MM.1S (cell line): ENCODE measurements at regions not wholly inside any gene's neighbourhood (a gene's known extent, or its start where the extent isn't known, plus 50 kb on each side); places are given as distances from the start of the nearest gene placed in this dataset.

Experiments
- DNase-seq: peaks from one replicate; pipeline ENCODE4 v3.0.0-alpha.2; 2015
- H2AFZ ChIP-seq: fragments of 300-600 bp; sonication (generic); 2 replicates; pipeline ENCODE4 v1.6.0; 2016; ENCODE audit warnings: antibody characterized with exemption, low read length
- H3F3A ChIP-seq: fragments of 300-600 bp; sonication (generic); 2 replicates; pipeline ENCODE4 v1.6.1; 2016; ENCODE audit warnings: mild to moderate bottlenecking, antibody characterized with exemption, low read length, moderate library complexity, mixed read lengths; ENCODE audit not compliant: insufficient read depth
- H3K27ac ChIP-seq: fragments of 300-600 bp; sonication (generic); 2 replicates; pipeline ENCODE4 v1.5.1; 2016; ENCODE audit warnings: mild to moderate bottlenecking, low read length
- H3K27me3 ChIP-seq: fragments of 300-600 bp; sonication (generic); replicated peaks from 2 replicates; pipeline ENCODE4 v1.6.0; 2016; ENCODE audit warnings: low read length; ENCODE audit not compliant: insufficient read depth
- H3K36me3 ChIP-seq: fragments of 300-600 bp; sonication (generic); replicated peaks from 2 replicates; pipeline ENCODE4 v1.6.1; 2016; ENCODE audit warnings: mild to moderate bottlenecking, low read length, mixed read lengths; ENCODE audit not compliant: insufficient read depth
- H3K4me1 ChIP-seq: fragments of 300-600 bp; sonication (generic); 2 replicates; pipeline ENCODE4 v1.6.1; 2016; ENCODE audit warnings: low read length, mixed read lengths
- H3K4me2 ChIP-seq: fragments of 300-600 bp; sonication (generic); 2 replicates; pipeline ENCODE4 v1.6.0; 2016; ENCODE audit warnings: low read depth, low read length
- H3K4me3 ChIP-seq: fragments of 300-600 bp; sonication (generic); 2 replicates; pipeline ENCODE4 v1.5.1; 2016; ENCODE audit warnings: low read length, mixed read lengths
- H3K79me2 ChIP-seq: fragments of 300-600 bp; sonication (generic); 2 replicates; pipeline ENCODE4 v1.6.1; 2016; ENCODE audit warnings: mixed run types, low read length, mixed read lengths
- H3K9ac ChIP-seq: fragments of 300-600 bp; sonication (generic); 2 replicates; pipeline ENCODE4 v1.6.1; 2016; ENCODE audit warnings: low read length, mixed read lengths
- H3K9me2 ChIP-seq: fragments of 300-600 bp; sonication (generic); replicated peaks from 2 replicates; pipeline ENCODE4 v1.6.1; 2016; ENCODE audit warnings: mild to moderate bottlenecking, low read length, mixed read lengths; ENCODE audit not compliant: insufficient read depth
- H3K9me3 ChIP-seq: fragments of 300-600 bp; sonication (generic); replicated peaks from 2 replicates; pipeline ENCODE4 v1.6.1; 2016; ENCODE audit warnings: mild to moderate bottlenecking, low read length, mixed read lengths; ENCODE audit not compliant: insufficient read depth
- H4K20me1 ChIP-seq: fragments of 300-600 bp; sonication (generic); 2 replicates; pipeline ENCODE4 v1.6.1; 2016; ENCODE audit warnings: mild to moderate bottlenecking, low read length, moderate library complexity, mixed read lengths; ENCODE audit not compliant: insufficient read depth
- EZH2 ChIP-seq: fragments of 300-600 bp; sonication (generic); optimal IDR thresholded peaks from 2 replicates; pipeline ENCODE3; 2017; ENCODE audit warnings: low read depth, mild to moderate bottlenecking, antibody characterized with exemption, low read length, mixed read lengths
- EZH2phosphoT487 ChIP-seq: fragments of 300-600 bp; sonication (generic); IDR thresholded peaks from 2 replicates; pipeline ENCODE4 v1.6.1; 2018; ENCODE audit warnings: antibody characterized with exemption, low read length
- TF ChIP-seq, protein P1 (sequence below): fragments of 300-600 bp; sonication (generic); IDR thresholded peaks from 2 replicates; pipeline ENCODE4 v1.5.1; 2016; ENCODE audit warnings: antibody characterized with exemption, low read length, mixed read lengths

GRCh38 chr10:57023626-57024025, 662.6 kb upstream of the ZWINT start:
- Histone ChIP-seq H3K27ac (no peak overlapping the region), H3K27me3 (no peaks in the 10 kb centered on the region), H3K9me2 (no peaks in the 10 kb centered on the region), H3K4me3 (no peak overlapping the region), H3K9me3 (no peaks in the 10 kb centered on the region), H3K36me3 (no peaks in the 10 kb centered on the region), H3K79me2 (no peaks in the 10 kb centered on the region), H3K9ac (no peak overlapping the region), H4K20me1 (no peaks in the 10 kb centered on the region), H2AFZ (no peak overlapping the region), H3K4me1 (no peaks in the 10 kb centered on the region), H3K4me2 (no peak overlapping the region), H3F3A (no peaks in the 10 kb centered on the region)
- TF ChIP-seq EZH2 = no peak
- DNase-seq = no peak

- H3K27ac ChIP-seq = no peak overlapping the region
- H3K9ac ChIP-seq = no peak overlapping the region
Observed at GRCh38 chr10:57018452-57018851, 657.4 kb upstream of the ZWINT start.

DNA sequence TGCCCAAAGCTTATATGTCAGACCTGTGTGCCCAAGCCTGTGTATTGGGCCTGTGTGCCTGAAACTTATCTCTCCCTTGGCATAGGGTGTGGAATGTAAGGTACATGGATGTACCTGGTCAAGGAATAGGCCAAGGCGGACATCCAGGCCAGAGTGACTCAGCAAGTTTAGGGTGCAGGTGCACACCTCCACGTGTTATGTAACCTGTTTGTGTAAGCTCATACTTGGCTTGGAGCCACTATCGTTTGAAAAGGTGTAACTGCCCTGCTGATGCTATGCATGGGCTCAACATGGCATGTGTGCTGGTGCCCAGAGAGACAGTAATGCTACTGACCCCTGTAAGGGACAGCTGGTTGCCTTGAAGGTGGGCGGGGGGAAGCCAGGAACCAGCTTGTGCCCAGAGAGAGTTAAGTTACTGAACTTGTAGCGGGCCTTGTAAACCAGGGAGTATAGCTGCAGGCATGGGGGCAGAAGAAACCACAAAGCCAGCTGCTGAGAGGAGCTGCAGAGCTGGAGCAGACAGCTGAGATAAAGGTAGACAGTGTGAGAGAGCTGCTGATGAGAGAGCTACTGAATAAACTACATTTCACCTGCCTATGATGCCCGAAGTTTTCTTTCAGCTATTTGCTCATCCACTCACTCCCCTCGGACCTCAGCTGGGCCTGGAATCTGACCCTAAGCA, 656.4 kb upstream of the ZWINT start:
- Histone ChIP-seq H3K9me2 (no peaks in the 10 kb centered on the region), H2AFZ (no peak overlapping the region), H3K36me3 (no peaks in the 10 kb centered on the region), H3F3A (no peaks in the 10 kb centered on the region), H3K4me2 (no peak overlapping the region), H3K4me3 (no peak overlapping the region), H3K27ac (no peak overlapping the region), H3K9me3 (no peaks in the 10 kb centered on the region), H3K4me1 (no peaks in the 10 kb centered on the region), H4K20me1 (no peaks in the 10 kb centered on the region), H3K79me2 (no peaks in the 10 kb centered on the region), H3K9ac (no peak overlapping the region), H3K27me3 (no peaks in the 10 kb centered on the region)
- DNase-seq = no peak
- TF ChIP-seq, protein P1, sequence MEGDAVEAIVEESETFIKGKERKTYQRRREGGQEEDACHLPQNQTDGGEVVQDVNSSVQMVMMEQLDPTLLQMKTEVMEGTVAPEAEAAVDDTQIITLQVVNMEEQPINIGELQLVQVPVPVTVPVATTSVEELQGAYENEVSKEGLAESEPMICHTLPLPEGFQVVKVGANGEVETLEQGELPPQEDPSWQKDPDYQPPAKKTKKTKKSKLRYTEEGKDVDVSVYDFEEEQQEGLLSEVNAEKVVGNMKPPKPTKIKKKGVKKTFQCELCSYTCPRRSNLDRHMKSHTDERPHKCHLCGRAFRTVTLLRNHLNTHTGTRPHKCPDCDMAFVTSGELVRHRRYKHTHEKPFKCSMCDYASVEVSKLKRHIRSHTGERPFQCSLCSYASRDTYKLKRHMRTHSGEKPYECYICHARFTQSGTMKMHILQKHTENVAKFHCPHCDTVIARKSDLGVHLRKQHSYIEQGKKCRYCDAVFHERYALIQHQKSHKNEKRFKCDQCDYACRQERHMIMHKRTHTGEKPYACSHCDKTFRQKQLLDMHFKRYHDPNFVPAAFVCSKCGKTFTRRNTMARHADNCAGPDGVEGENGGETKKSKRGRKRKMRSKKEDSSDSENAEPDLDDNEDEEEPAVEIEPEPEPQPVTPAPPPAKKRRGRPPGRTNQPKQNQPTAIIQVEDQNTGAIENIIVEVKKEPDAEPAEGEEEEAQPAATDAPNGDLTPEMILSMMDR = no peak
- TF ChIP-seq EZH2 (no peak), EZH2phosphoT487 (no peak)

More at GRCh38 chr10:57018452-57018851, 657.4 kb upstream of the ZWINT start:
- H3K79me2 ChIP-seq = no peaks in the 10 kb centered on the region
- no peaks in the 10 kb centered on the region for H3K9me2 ChIP-seq
- H3F3A ChIP-seq = no peaks in the 10 kb centered on the region
- TF ChIP-seq, protein P1 = no peak
- no peak for TF ChIP-seq EZH2
- TF ChIP-seq EZH2phosphoT487 = no peak
- H3K9me3 ChIP-seq = no peaks in the 10 kb centered on the region
- no peaks in the 10 kb centered on the region for H3K4me1 ChIP-seq
- H3K36me3 ChIP-seq = no peaks in the 10 kb centered on the region
- no peaks in the 10 kb centered on the region for H3K27me3 ChIP-seq
- no peaks in the 10 kb centered on the region for H4K20me1 ChIP-seq
- H3K4me3 ChIP-seq = no peak overlapping the region
- H2AFZ ChIP-seq = no peak overlapping the region
- no peak for DNase-seq
- H3K4me2 ChIP-seq = no peak overlapping the region

DNA sequence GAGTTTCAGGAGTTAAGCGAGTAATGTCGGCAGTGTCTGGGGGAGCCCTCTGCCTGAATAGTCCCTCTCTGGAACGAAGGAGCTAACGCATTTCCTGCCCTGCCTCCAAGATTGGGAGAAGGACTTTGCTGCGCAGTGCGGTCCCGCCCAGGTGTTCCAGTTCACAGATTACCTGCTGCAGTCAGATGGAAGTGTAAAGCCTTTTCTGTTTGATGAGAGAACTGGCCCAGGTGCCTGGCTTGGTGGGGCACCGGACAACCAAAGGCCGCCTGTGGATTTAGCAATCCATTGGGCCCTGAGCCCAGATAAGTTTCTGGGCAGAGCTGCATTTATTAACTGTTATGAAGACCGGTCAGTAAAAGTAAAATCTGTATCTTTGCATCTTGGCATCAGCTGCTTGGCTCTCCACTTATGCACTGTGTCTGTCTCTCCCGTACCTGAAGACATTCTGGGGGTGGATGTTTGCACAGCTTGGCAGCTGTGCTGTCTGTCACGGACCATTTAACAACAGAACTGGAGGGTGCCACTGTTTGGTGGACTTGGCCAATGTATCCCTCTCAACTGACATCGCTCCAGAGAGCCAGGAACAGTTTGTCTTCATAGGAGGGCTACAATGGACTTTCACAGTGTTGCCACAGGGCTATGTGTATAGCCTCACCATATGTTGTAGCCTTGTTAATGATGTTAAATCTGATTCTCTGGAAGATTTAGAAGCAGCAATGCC, 654.7 kb upstream of the ZWINT start:
- H3K27ac ChIP-seq = no peak overlapping the region

More for the DNA sequence above, 654.7 kb upstream of the ZWINT start:
- Histone ChIP-seq H3K9me3 (no peaks in the 10 kb centered on the region), H3K27me3 (no peaks in the 10 kb centered on the region), H3K9ac (no peak overlapping the region), H3K4me3 (no peak overlapping the region), H3K4me2 (no peak overlapping the region), H3K36me3 (no peaks in the 10 kb centered on the region), H3F3A (no peaks in the 10 kb centered on the region), H2AFZ (no peak overlapping the region), H4K20me1 (no peaks in the 10 kb centered on the region), H3K4me1 (no peaks in the 10 kb centered on the region), H3K79me2 (no peaks in the 10 kb centered on the region), H3K9me2 (no peaks in the 10 kb centered on the region)
- DNase-seq = no peak
- TF ChIP-seq, protein P1 = no peak
- TF ChIP-seq EZH2phosphoT487 = no peak
- TF ChIP-seq EZH2 = no peak
